Thyroid gland (tissue), 4 donors: ENCODE measurements at regions not wholly inside any gene's neighbourhood (a gene's known extent, or its start where the extent isn't known, plus 50 kb on each side); places are given as distances from the start of the nearest gene placed in this dataset.
"Not testable (repeated sequence)": the region's sequence is repeated elsewhere in the genome, so short reads cannot be mapped to it uniquely, and the experiment has no call there.

Experiments
- DNase-seq, 2 donors: peaks; one replicate each; pipeline ENCODE4 v3.0.0-alpha.2; 2019
- H3K27ac ChIP-seq, 3 donors: fragments of 200-600 bp; sonication (generic); 1 replicate in 2 of 3; 2 replicates in 1 of 3; pipeline ENCODE4 v1.5.1; 2016 to 2019; ENCODE audit warnings: mild to moderate bottlenecking in 1 of 3, moderate library complexity in 1 of 3
- H3K27me3 ChIP-seq: fragments of 200-600 bp; sonication (generic); one replicate; pipeline ENCODE4 v1.5.1; 2019
- H3K36me3 ChIP-seq, 2 donors: fragments of 200-600 bp; sonication (generic); one replicate each; pipeline ENCODE4 v1.5.1; 2016 to 2019
- H3K4me1 ChIP-seq, 2 donors: fragments of 200-600 bp; sonication (generic); one replicate each; pipeline ENCODE4 v1.5.1; 2017 to 2019
- H3K4me3 ChIP-seq, 3 donors: fragments of 200-600 bp; sonication (generic); replicated peaks in 1 of 3; 1 replicate in 2 of 3; 2 replicates in 1 of 3; pipeline ENCODE4 v1.5.1; 2016; ENCODE audit warnings: mild to moderate bottlenecking in 1 of 3
- H3K9me3 ChIP-seq: fragments of 200-600 bp; sonication (generic); one replicate; pipeline ENCODE4 v1.5.1; 2017
- CTCF ChIP-seq, 6 experiments: fragments of 200-600 bp in 3 of 6; fragments of 450-650 bp in 3 of 6; sonication (generic) in 3 of 6; IDR thresholded peaks; one replicate each; pipeline ENCODE4 v1.5.1; 2016 to 2019; ENCODE audit warnings: antibody characterized with exemption in 6 of 6, mild to moderate bottlenecking in 2 of 6, inconsistent platforms in 1 of 6, moderate library complexity in 1 of 6
- POLR2A ChIP-seq, 2 donors: fragments of 450-650 bp; IDR thresholded peaks; one replicate each; pipeline ENCODE4 v1.6.1; 2017; ENCODE audit warnings: antibody characterized with exemption in 2 of 2, mild to moderate bottlenecking in 2 of 2, moderate library complexity in 1 of 2
- WGBS, 2 donors: methylation state at CpG; one replicate each; pipeline ENCODE4 v1.1.5; 2017; 5-methylcytosine and 5-hydroxymethylcytosine counted together
- intact Hi-C: fragments of 100-400 bp; cut with DNase I; formaldehyde crosslinking; loops from one replicate; pipeline ENCODE4 v1.15.1; 2023

GRCh38 chr4:158346576-158346975 lies 136.3 kb downstream of the TMEM144 start:
- TF ChIP-seq POLR2A (IDR thresholded peaks at IDR 0.05) = no peak
- no peak for TF ChIP-seq CTCF (IDR thresholded peaks at IDR 0.05)
- Histone ChIP-seq H3K27me3 (no peaks in the 10 kb centered on the region), H3K27ac (no peak overlapping the region), H3K4me3 (no peak overlapping the region), H3K9me3 (no peaks in the 10 kb centered on the region), H3K4me1 (no peaks in the 10 kb centered on the region), H3K36me3 (no peaks in the 10 kb centered on the region)
- intact Hi-C loops = no loop called here
- WGBS, 2 donors = 76 to 77% methylated on average over 4 of the region's 4 CpGs
- no peak for DNase-seq

GRCh38 chr4:158347556-158347955 lies 137.3 kb downstream of the TMEM144 start:
- TF ChIP-seq CTCF (IDR thresholded peaks at IDR 0.05) (no peak), POLR2A (IDR thresholded peaks at IDR 0.05) (no peak)
- no peak overlapping the region for H3K4me3 ChIP-seq
- no peaks in the 10 kb centered on the region for H3K4me1 ChIP-seq
- WGBS, 2 donors = 81 to 86% methylated on average over 1 of the region's 1 CpG
- H3K9me3 ChIP-seq = no peaks in the 10 kb centered on the region
- H3K27me3 ChIP-seq = no peaks in the 10 kb centered on the region
- no peak for DNase-seq
- H3K27ac ChIP-seq = no peak overlapping the region
- intact Hi-C loops = no loop called here
- no peaks in the 10 kb centered on the region for H3K36me3 ChIP-seq

GRCh38 chr4:158350161-158350560 lies 139.9 kb downstream of the TMEM144 start:
- no peaks in the 10 kb centered on the region for H3K9me3 ChIP-seq
- intact Hi-C loops = no loop called here
- H3K4me1 ChIP-seq = no peaks in the 10 kb centered on the region
- no peaks in the 10 kb centered on the region for H3K27me3 ChIP-seq
- H3K36me3 ChIP-seq = no peaks in the 10 kb centered on the region
- H3K27ac ChIP-seq = no peak overlapping the region
- no peak for DNase-seq
- H3K4me3 ChIP-seq = no peak overlapping the region
- WGBS, 2 donors = 90 to 93% methylated on average over 1 of the region's 1 CpG
- no peak for TF ChIP-seq CTCF (IDR thresholded peaks at IDR 0.05)
- TF ChIP-seq POLR2A (IDR thresholded peaks at IDR 0.05) = no peak

GRCh38 chr4:158353541-158354304 lies 143.4 kb downstream of the TMEM144 start:
- TF ChIP-seq CTCF (IDR thresholded peaks at IDR 0.05) (no peak), POLR2A (IDR thresholded peaks at IDR 0.05) (no peak)
- WGBS, 2 donors = 84 to 87% methylated on average over 4 of the region's 4 CpGs
- H3K4me1 ChIP-seq = no peaks in the 10 kb centered on the region
- DNase-seq = no peak
- no peaks in the 10 kb centered on the region for H3K9me3 ChIP-seq
- intact Hi-C loops = no loop called here
- H3K27me3 ChIP-seq = no peaks in the 10 kb centered on the region
- no peak overlapping the region for H3K27ac ChIP-seq
- H3K4me3 ChIP-seq = no peak overlapping the region
- no peaks in the 10 kb centered on the region for H3K36me3 ChIP-seq

- intact Hi-C loops = no loop called here
- Histone ChIP-seq H3K27ac (no peak overlapping the region), H3K36me3 (no peaks in the 10 kb centered on the region), H3K27me3 (no peaks in the 10 kb centered on the region), H3K9me3 (no peaks in the 10 kb centered on the region), H3K4me3 (no peak overlapping the region), H3K4me1 (no peaks in the 10 kb centered on the region)
- TF ChIP-seq CTCF (IDR thresholded peaks at IDR 0.05) = no peak
- TF ChIP-seq POLR2A (IDR thresholded peaks at IDR 0.05) = no peak
- DNase-seq = no peak
- 73% methylated on average over 8 of the region's 8 CpGs for WGBS, 2 donors
These were observed 146.0 kb downstream of the TMEM144 start for GRCh38 chr4:158356301-158356700.

- H3K9me3 ChIP-seq, H3K36me3 ChIP-seq, H3K27me3 ChIP-seq, H3K4me3 ChIP-seq, H3K4me1 ChIP-seq, H3K27ac ChIP-seq, DNase-seq, intact Hi-C loops: not testable (repeated sequence)
- WGBS, 2 donors = 91% methylated on average over 6 to 9 of the region's 9 CpGs
These were observed 153.7 kb upstream of the RXFP1 start for GRCh38 chr4:158367932-158368441.
